Adrenal gland (tissue), 5 donors: ENCODE measurements at regions not wholly inside any gene's neighbourhood (a gene's known extent, or its start where the extent isn't known, plus 50 kb on each side); places are given as distances from the start of the nearest gene placed in this dataset.

Experiments used
- POLR2A ChIP-seq, 2 donors: fragments of 450-650 bp; IDR thresholded peaks; one replicate each; pipeline ENCODE4 v1.6.1; 2017; ENCODE audit warnings: antibody characterized with exemption in 2 of 2, mild to moderate bottlenecking in 2 of 2, moderate library complexity in 1 of 2
- TF ChIP-seq, protein P1 (sequence below), 6 experiments: fragments of 450-650 bp in 4 of 6; fragments of 200-600 bp in 2 of 6; sonication (generic) in 1 of 6; IDR thresholded peaks; 1 replicate in 5 of 6; 2 replicates in 1 of 6; pipeline versions ENCODE4 v1.5.1 to v1.8.0; 2016 to 2021; ENCODE audit warnings: antibody characterized with exemption in 6 of 6, mild to moderate bottlenecking in 2 of 6, moderate library complexity in 1 of 6
- donor health status: DM: no; HTN: no; CAD: no.

GRCh38 chr10:88120599-88121333, 257.3 kb downstream of the PTEN start:
- TF ChIP-seq POLR2A (IDR thresholded peaks at IDR 0.05): no peak
- TF ChIP-seq, protein P1, sequence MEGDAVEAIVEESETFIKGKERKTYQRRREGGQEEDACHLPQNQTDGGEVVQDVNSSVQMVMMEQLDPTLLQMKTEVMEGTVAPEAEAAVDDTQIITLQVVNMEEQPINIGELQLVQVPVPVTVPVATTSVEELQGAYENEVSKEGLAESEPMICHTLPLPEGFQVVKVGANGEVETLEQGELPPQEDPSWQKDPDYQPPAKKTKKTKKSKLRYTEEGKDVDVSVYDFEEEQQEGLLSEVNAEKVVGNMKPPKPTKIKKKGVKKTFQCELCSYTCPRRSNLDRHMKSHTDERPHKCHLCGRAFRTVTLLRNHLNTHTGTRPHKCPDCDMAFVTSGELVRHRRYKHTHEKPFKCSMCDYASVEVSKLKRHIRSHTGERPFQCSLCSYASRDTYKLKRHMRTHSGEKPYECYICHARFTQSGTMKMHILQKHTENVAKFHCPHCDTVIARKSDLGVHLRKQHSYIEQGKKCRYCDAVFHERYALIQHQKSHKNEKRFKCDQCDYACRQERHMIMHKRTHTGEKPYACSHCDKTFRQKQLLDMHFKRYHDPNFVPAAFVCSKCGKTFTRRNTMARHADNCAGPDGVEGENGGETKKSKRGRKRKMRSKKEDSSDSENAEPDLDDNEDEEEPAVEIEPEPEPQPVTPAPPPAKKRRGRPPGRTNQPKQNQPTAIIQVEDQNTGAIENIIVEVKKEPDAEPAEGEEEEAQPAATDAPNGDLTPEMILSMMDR (IDR thresholded peaks at IDR 0.05): no peak
